Mammary epithelial cell (primary cell): ENCODE measurements at regions not wholly inside any gene's neighbourhood (a gene's known extent, or its start where the extent isn't known, plus 50 kb on each side); places are given as distances from the start of the nearest gene placed in this dataset.

Experiments used
- CTCF ChIP-seq, 2 donors: IDR thresholded peaks in 1 of 2; conservative IDR thresholded peaks in 1 of 2; 2 replicates each; pipeline ENCODE4 v1.5.1; 2011 to 2012; ENCODE audit warnings: inconsistent platforms in 2 of 2, low read length in 2 of 2, mild to moderate bottlenecking in 2 of 2, control low read depth in 1 of 2, low read depth in 1 of 2; ENCODE audit not compliant: insufficient read depth in 1 of 2; ENCODE audit errors: extremely low read depth in 1 of 2
- EZH2 ChIP-seq: IDR thresholded peaks from 2 replicates; pipeline ENCODE4 v1.6.1; 2012; ENCODE audit warnings: low read length, inconsistent platforms, borderline replicate concordance

DNA sequence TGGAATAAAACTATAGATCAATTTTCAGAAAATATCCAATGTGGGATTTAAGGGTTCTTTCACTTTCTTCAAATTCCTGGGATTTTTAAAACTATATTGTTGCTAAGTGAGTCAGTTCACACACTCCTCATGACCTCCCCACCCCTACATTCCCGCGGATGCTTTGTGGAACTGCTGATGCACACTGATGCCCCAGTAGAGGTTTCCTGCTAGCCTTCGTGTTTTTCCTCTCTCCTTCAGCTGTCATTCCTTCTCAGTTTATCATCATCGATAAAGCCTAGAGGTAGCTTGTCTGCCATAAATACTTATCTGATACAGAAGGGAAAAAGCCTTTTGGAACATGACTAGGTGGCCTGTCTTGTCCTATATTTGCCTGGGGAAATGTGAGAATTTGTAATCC, 67.4 kb upstream of the GALNT5 start:
- TF ChIP-seq CTCF (conservative IDR thresholded peaks at IDR 0.05 in 1 of 2, IDR thresholded peaks at IDR 0.05 in 1 of 2; ENCODE audit: extremely low read depth in 1 of 2, insufficient read depth in 1 of 2, low read depth in 1 of 2, low read length in 2 of 2), result no peak
- no peak for TF ChIP-seq EZH2
